ENCODE measurements at regions not wholly inside any gene's neighbourhood (a gene's known extent, or its start where the extent isn't known, plus 50 kb on each side); places are given as distances from the start of the nearest gene placed in this dataset.

- TF ChIP-seq POLR2A (IDR thresholded peaks at IDR 0.05) (no peak), CTCF (IDR thresholded peaks at IDR 0.05) (no peak)
Observed at GRCh38 chr12:98113548-98113947, 401.8 kb upstream of the TMPO start.

Measured in adrenal gland (tissue), 5 donors.